SK-N-MC (cell line): ENCODE measurements at regions not wholly inside any gene's neighbourhood (a gene's known extent, or its start where the extent isn't known, plus 50 kb on each side); places are given as distances from the start of the nearest gene placed in this dataset.

Experiments
- DNase-seq: peaks from one replicate; pipeline ENCODE4 v3.0.0-alpha.2; 2011; ENCODE audit warnings: low read depth, low spot score
- H3K27ac ChIP-seq: fragments of 200-600 bp; sonication (generic); 2 replicates; pipeline ENCODE4 v1.5.1; 2016; ENCODE audit warnings: mixed run types
- H3K36me3 ChIP-seq: fragments of 200-600 bp; sonication (generic); 2 replicates; pipeline ENCODE4 v1.6.1; 2017; ENCODE audit warnings: antibody characterized with exemption, low read length, mixed read lengths; ENCODE audit not compliant: insufficient read depth
- H3K4me3 ChIP-seq: fragments of 200-600 bp; sonication (generic); 2 replicates; pipeline ENCODE4 v1.5.1; 2016
- H3K9ac ChIP-seq: fragments of 200-600 bp; sonication (generic); 2 replicates; pipeline ENCODE4 v1.8.0; 2017; ENCODE audit warnings: mixed run types, mixed read lengths; ENCODE audit not compliant: insufficient read length
- H3K9me3 ChIP-seq: fragments of 200-600 bp; sonication (generic); 2 replicates; pipeline ENCODE4 v1.6.1; 2017; ENCODE audit warnings: low read depth, mild to moderate bottlenecking, antibody characterized with exemption, low read length, moderate library complexity, mixed read lengths
- EZH2 ChIP-seq: fragments of 200-600 bp; sonication (generic); IDR thresholded peaks from one replicate; pipeline ENCODE4 v1.6.1; 2017; ENCODE audit warnings: antibody characterized with exemption
- FOXP2 ChIP-seq: optimal IDR thresholded peaks from 2 replicates; pipeline ENCODE3; 2011; ENCODE audit warnings: mild to moderate bottlenecking, moderate library complexity; ENCODE audit not compliant: insufficient read depth; ENCODE audit errors: extremely low read length, control extremely low read depth
- POLR2AphosphoS5 ChIP-seq: IDR thresholded peaks from 2 replicates; pipeline ENCODE4 v1.6.1; 2012; ENCODE audit warnings: mild to moderate bottlenecking, low read depth, low read length, borderline replicate concordance

- H3K27ac ChIP-seq = no peak overlapping the region
- H3K36me3 ChIP-seq = no peaks in the 10 kb centered on the region
- no peak for DNase-seq
- H3K4me3 ChIP-seq = no peak overlapping the region
- H3K9me3 ChIP-seq = no peaks in the 10 kb centered on the region
- TF ChIP-seq EZH2 = no peak
- TF ChIP-seq POLR2AphosphoS5 = no peak
- no peak for TF ChIP-seq FOXP2
- no peak overlapping the region for H3K9ac ChIP-seq
Measured at GRCh38 chr18:8895341-8895740, 190.0 kb downstream of the MTCL1 start.

DNA sequence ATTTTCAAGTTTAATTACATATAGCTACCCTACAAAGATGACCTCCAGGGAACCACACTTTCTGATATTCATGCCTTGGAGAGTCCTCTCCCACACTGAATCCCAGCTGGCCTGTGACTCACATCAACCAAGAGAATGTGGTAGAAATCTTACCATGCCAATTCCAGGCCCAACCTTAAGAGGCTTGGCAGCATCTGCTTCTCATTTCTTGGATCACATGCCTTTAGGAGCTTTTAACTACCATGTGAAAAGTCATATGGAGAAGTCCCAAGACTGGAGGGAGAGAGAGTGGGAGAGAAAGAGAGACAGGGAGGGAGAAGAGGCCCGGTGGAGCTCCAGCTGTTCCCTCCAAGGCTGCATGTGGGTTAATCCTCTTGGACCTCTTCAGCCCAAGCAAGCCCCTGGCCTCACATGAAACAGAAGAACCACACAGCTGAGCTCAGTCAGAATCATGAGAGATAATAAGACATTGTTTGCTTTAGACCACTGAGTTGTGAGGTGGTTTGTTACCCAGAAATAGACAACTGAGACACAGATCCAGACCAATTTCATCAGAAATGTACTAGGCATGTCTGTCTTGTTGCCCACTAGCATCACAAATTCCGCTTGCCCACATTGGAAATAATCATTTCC, 190.7 kb downstream of the MTCL1 start:
- Histone ChIP-seq H3K36me3 (no peaks in the 10 kb centered on the region), H3K27ac (no peak overlapping the region), H3K4me3 (no peak overlapping the region), H3K9ac (no peak overlapping the region), H3K9me3 (no peaks in the 10 kb centered on the region)
- TF ChIP-seq EZH2 (no peak), FOXP2 (no peak), POLR2AphosphoS5 (no peak)
- no peak for DNase-seq

GRCh38 chr18:8899000-8899399, 193.6 kb downstream of the MTCL1 start:
- TF ChIP-seq FOXP2 (no peak), POLR2AphosphoS5 (no peak), EZH2 (no peak)

GRCh38 chr18:8900552-8900951, 195.2 kb downstream of the MTCL1 start:
- H3K9me3 ChIP-seq = no peaks in the 10 kb centered on the region
- TF ChIP-seq POLR2AphosphoS5 (no peak), FOXP2 (no peak), EZH2 (no peak)
- no peak overlapping the region for H3K27ac ChIP-seq
- H3K9ac ChIP-seq = no peak overlapping the region
- no peaks in the 10 kb centered on the region for H3K36me3 ChIP-seq
- no peak for DNase-seq
- H3K4me3 ChIP-seq = no peak overlapping the region

More at GRCh38 chr18:8899000-8899399, 193.6 kb downstream of the MTCL1 start:
- no peak overlapping the region for H3K9ac ChIP-seq
- no peaks in the 10 kb centered on the region for H3K36me3 ChIP-seq
- no peak for DNase-seq
- H3K27ac ChIP-seq = no peak overlapping the region
- H3K4me3 ChIP-seq = no peak overlapping the region
- no peaks in the 10 kb centered on the region for H3K9me3 ChIP-seq

GRCh38 chr18:8901019-8901418, 195.7 kb downstream of the MTCL1 start:
- Histone ChIP-seq H3K36me3 (no peaks in the 10 kb centered on the region), H3K4me3 (no peak overlapping the region), H3K27ac (no peak overlapping the region), H3K9me3 (no peaks in the 10 kb centered on the region), H3K9ac (no peak overlapping the region)
- TF ChIP-seq POLR2AphosphoS5 = no peak
- TF ChIP-seq FOXP2 = no peak
- no peak for TF ChIP-seq EZH2
- no peak for DNase-seq

DNA sequence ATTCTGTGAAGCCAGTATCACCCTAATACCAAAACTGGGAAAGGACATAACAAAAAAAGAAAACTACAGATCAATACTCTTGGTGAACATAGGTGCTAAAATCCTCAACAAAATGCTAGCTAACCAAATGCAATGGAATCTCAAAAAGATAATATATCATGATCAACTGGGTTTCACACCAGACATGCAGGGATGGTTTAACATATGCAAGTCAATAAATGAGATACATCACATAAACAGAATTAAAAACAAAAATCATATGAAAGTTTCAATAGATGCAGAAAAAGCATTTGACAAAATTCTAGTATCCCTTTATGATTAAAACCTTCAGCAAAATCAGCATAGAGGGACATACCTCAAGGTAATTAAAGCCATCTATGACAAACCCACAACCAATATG, 198.2 kb upstream of the NDUFV2 start:
- no peak overlapping the region for H3K9ac ChIP-seq
- no peak for DNase-seq
- H3K4me3 ChIP-seq = no peak overlapping the region
- H3K36me3 ChIP-seq = no peaks in the 10 kb centered on the region
- no peaks in the 10 kb centered on the region for H3K9me3 ChIP-seq
- H3K27ac ChIP-seq = no peak overlapping the region
- no peak for TF ChIP-seq FOXP2
- TF ChIP-seq POLR2AphosphoS5 = no peak
- no peak for TF ChIP-seq EZH2

DNA sequence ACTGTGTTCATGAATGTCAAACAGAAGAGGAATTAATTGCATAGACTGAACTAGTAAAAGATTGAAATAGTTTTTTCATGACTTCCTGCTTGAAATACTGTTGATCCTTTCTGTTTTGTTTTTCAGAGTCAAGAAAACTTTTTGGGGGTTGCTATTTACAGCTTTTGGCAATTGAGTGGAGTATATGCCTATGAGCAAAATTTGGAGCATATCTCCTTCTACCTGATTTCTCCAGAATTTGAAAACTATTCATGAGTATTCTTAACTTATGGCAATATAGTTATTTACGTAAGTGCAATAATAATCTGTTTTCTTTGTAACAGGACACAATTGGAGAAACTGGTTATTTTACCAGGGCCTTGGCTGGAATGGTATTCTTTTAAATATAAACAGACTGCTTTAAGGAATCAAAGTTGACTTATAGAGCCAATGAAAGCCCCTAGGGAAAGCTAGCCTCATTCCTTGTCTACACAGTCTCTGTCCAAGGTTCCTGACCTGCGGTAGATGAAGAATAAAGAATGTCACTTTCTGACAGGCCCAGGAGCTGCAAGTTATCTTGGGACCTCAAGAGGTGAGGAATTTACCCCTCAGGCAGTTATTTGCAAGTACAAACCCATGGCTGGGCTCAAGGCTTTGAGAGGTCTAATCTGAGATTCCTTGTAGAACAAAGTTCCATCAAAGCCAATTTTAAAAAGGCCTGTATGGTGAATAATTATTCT, 193.5 kb upstream of the NDUFV2 start:
- no peak for DNase-seq
- Histone ChIP-seq H3K4me3 (no peak overlapping the region), H3K36me3 (no peaks in the 10 kb centered on the region), H3K27ac (no peak overlapping the region), H3K9me3 (no peaks in the 10 kb centered on the region), H3K9ac (no peak overlapping the region)
- TF ChIP-seq FOXP2 (no peak), POLR2AphosphoS5 (no peak), EZH2 (no peak)

GRCh38 chr18:8910186-8910822, 192.2 kb upstream of the NDUFV2 start:
- TF ChIP-seq POLR2AphosphoS5 (no peak), FOXP2 (no peak), EZH2 (no peak)
- H3K27ac ChIP-seq = no peak overlapping the region

DNA sequence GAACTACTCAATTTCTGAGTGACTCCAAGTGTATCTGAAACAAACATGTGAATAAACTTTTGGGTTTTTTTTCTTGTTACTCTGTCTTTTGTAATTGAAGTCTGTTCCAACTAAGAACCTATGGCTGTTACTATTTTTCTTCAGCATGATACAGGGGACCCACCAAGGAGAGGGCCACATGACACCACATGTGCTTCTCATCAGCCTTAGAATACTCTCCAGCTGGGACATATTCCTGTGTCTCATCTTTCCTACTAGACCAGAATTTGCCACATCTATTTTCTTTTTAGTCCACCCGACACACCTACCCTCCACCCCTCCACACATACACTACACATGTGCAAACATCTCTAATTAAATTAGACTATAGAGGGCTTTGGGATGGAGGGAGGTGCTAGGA, 191.7 kb upstream of the NDUFV2 start:
- Histone ChIP-seq H3K9me3 (no peaks in the 10 kb centered on the region), H3K9ac (no peak overlapping the region), H3K36me3 (no peaks in the 10 kb centered on the region), H3K4me3 (no peak overlapping the region), H3K27ac (no peak overlapping the region)
- TF ChIP-seq POLR2AphosphoS5 (no peak), FOXP2 (no peak), EZH2 (no peak)
- no peak for DNase-seq

More at GRCh38 chr18:8910186-8910822, 192.2 kb upstream of the NDUFV2 start:
- no peaks in the 10 kb centered on the region for H3K9me3 ChIP-seq
- no peak overlapping the region for H3K4me3 ChIP-seq
- no peak for DNase-seq
- H3K36me3 ChIP-seq = no peaks in the 10 kb centered on the region
- H3K9ac ChIP-seq = no peak overlapping the region
